Islet of Langerhans (tissue), 1 donor: ENCODE measurements at regions not wholly inside any gene's neighbourhood (a gene's known extent, or its start where the extent isn't known, plus 50 kb on each side); places are given as distances from the start of the nearest gene placed in this dataset.

Experiments
- FAIRE-seq: peaks from one replicate; lab custom pipeline; 2011; peaks lifted over from hg19 to GRCh38; lab: Jason Lieb, UNC

GRCh38 chr2:144078802-144079724 is 440.9 kb downstream of the ZEB2 start:
- no peak for FAIRE-seq

- no peak for FAIRE-seq
Measured at GRCh38 chr2:144078106-144078505, 441.8 kb downstream of the ZEB2 start.

GRCh38 chr2:144074450-144074849 is 445.5 kb downstream of the ZEB2 start:
- FAIRE-seq: no peak

- FAIRE-seq: no peak
Measured at GRCh38 chr2:144071461-144071860, 448.5 kb downstream of the ZEB2 start.

GRCh38 chr2:144067506-144067905 is 452.4 kb downstream of the ZEB2 start:
- FAIRE-seq: no peak

GRCh38 chr2:144063602-144064001 is 456.3 kb downstream of the ZEB2 start:
- no peak for FAIRE-seq

GRCh38 chr2:144054911-144055310 is 465.0 kb downstream of the ZEB2 start:
- FAIRE-seq: no peak

- FAIRE-seq: no peak
Measured at GRCh38 chr2:144052083-144052482, 467.8 kb downstream of the ZEB2 start.

- FAIRE-seq: no peak
Measured at GRCh38 chr2:144049137-144049536, 470.8 kb downstream of the ZEB2 start.

- FAIRE-seq: no peak
Measured at GRCh38 chr2:144048631-144049060, 471.3 kb downstream of the ZEB2 start.

GRCh38 chr2:144042751-144043150 is 477.2 kb downstream of the ZEB2 start:
- no peak for FAIRE-seq

GRCh38 chr2:144041612-144042011 is 478.3 kb downstream of the ZEB2 start:
- no peak for FAIRE-seq

- FAIRE-seq: no peak
Measured at GRCh38 chr2:144040834-144041233, 479.1 kb downstream of the ZEB2 start.

GRCh38 chr2:144032566-144032965 is 487.4 kb downstream of the ZEB2 start:
- no peak for FAIRE-seq

GRCh38 chr2:144030791-144031190 is 489.1 kb downstream of the ZEB2 start:
- no peak for FAIRE-seq

GRCh38 chr2:144027593-144027992 is 492.3 kb downstream of the ZEB2 start:
- no peak for FAIRE-seq

- no peak for FAIRE-seq
Measured at GRCh38 chr2:144026753-144027152, 493.2 kb downstream of the ZEB2 start.

GRCh38 chr2:144020047-144020446 is 499.9 kb downstream of the ZEB2 start:
- FAIRE-seq: no peak

GRCh38 chr2:144015655-144016245 is 504.2 kb downstream of the ZEB2 start:
- no peak for FAIRE-seq

- no peak for FAIRE-seq
Measured at GRCh38 chr2:144015036-144015435, 504.9 kb downstream of the ZEB2 start.

- no peak for FAIRE-seq
Measured at GRCh38 chr2:144014103-144014502, 505.8 kb downstream of the ZEB2 start.

- FAIRE-seq: no peak
Measured at GRCh38 chr2:144012304-144012703, 507.6 kb downstream of the ZEB2 start.

GRCh38 chr2:144011553-144011952 is 508.4 kb downstream of the ZEB2 start:
- no peak for FAIRE-seq

- FAIRE-seq: no peak
Measured at GRCh38 chr2:144011098-144011497, 508.8 kb downstream of the ZEB2 start.
